ENCODE measurements at regions not wholly inside any gene's neighbourhood (a gene's known extent, or its start where the extent isn't known, plus 50 kb on each side); places are given as distances from the start of the nearest gene placed in this dataset.

- TF ChIP-seq, protein P1, sequence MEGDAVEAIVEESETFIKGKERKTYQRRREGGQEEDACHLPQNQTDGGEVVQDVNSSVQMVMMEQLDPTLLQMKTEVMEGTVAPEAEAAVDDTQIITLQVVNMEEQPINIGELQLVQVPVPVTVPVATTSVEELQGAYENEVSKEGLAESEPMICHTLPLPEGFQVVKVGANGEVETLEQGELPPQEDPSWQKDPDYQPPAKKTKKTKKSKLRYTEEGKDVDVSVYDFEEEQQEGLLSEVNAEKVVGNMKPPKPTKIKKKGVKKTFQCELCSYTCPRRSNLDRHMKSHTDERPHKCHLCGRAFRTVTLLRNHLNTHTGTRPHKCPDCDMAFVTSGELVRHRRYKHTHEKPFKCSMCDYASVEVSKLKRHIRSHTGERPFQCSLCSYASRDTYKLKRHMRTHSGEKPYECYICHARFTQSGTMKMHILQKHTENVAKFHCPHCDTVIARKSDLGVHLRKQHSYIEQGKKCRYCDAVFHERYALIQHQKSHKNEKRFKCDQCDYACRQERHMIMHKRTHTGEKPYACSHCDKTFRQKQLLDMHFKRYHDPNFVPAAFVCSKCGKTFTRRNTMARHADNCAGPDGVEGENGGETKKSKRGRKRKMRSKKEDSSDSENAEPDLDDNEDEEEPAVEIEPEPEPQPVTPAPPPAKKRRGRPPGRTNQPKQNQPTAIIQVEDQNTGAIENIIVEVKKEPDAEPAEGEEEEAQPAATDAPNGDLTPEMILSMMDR (IDR thresholded peaks at IDR 0.05; ENCODE audit: low read length) = no peak
- TF ChIP-seq EZH2phosphoT487 (IDR thresholded peaks at IDR 0.05; ENCODE audit: low read length) = no peak
These were observed 110.3 kb downstream of the SP3 start for GRCh38 chr2:173854840-173855239.
